ENCODE measurements at regions not wholly inside any gene's neighbourhood (a gene's known extent, or its start where the extent isn't known, plus 50 kb on each side); places are given as distances from the start of the nearest gene placed in this dataset.

- no peak for DNase-seq (ENCODE audit: low read depth in 2 of 3, low spot score in 2 of 3)
Observed at GRCh38 chr11:122285070-122285988, 169.3 kb upstream of the BLID start.

- no peak for DNase-seq (ENCODE audit: low read depth in 2 of 3, low spot score in 2 of 3)
Observed at GRCh38 chr11:122280870-122281269, 164.9 kb upstream of the BLID start.

GRCh38 chr11:122279194-122279593, 163.2 kb upstream of the BLID start:
- no peak for DNase-seq (ENCODE audit: low read depth in 2 of 3, low spot score in 2 of 3)

- DNase-seq (ENCODE audit: low read depth in 2 of 3, low spot score in 2 of 3): no peak
Observed at GRCh38 chr11:122277493-122277892, 161.5 kb upstream of the BLID start.

GRCh38 chr11:122276221-122276620, 160.2 kb upstream of the BLID start:
- DNase-seq (ENCODE audit: low read depth in 2 of 3, low spot score in 2 of 3): no peak

- no peak for DNase-seq (ENCODE audit: low read depth in 2 of 3, low spot score in 2 of 3)
Observed at GRCh38 chr11:122275508-122275907, 159.5 kb upstream of the BLID start.

- no peak for DNase-seq (ENCODE audit: low read depth in 2 of 3, low spot score in 2 of 3)
Observed at GRCh38 chr11:122273476-122274191, 157.6 kb upstream of the BLID start.

- DNase-seq (ENCODE audit: low read depth in 2 of 3, low spot score in 2 of 3): no peak
Observed at GRCh38 chr11:122271745-122272144, 155.7 kb upstream of the BLID start.

GRCh38 chr11:122271137-122271536, 155.1 kb upstream of the BLID start:
- DNase-seq (ENCODE audit: low read depth in 2 of 3, low spot score in 2 of 3): no peak

- no peak for DNase-seq (ENCODE audit: low read depth in 2 of 3, low spot score in 2 of 3)
Observed at GRCh38 chr11:122270535-122270934, 154.5 kb upstream of the BLID start.

GRCh38 chr11:122269824-122270223, 153.8 kb upstream of the BLID start:
- no peak for DNase-seq (ENCODE audit: low read depth in 2 of 3, low spot score in 2 of 3)

GRCh38 chr11:122268601-122269130, 152.7 kb upstream of the BLID start:
- no peak for DNase-seq (ENCODE audit: low read depth in 2 of 3, low spot score in 2 of 3)

- DNase-seq (ENCODE audit: low read depth in 2 of 3, low spot score in 2 of 3): peak in 2 of 3 donors; percentile 39 to 68
Observed at GRCh38 chr11:122267602-122268001, 151.6 kb upstream of the BLID start.

- DNase-seq (ENCODE audit: low read depth in 2 of 3, low spot score in 2 of 3): no peak
Observed at GRCh38 chr11:122265981-122266380, 150.0 kb upstream of the BLID start.

- no peak for DNase-seq (ENCODE audit: low read depth in 2 of 3, low spot score in 2 of 3)
Observed at GRCh38 chr11:122264121-122264520, 148.1 kb upstream of the BLID start.

- DNase-seq (ENCODE audit: low read depth in 2 of 3, low spot score in 2 of 3): no peak
Observed at GRCh38 chr11:122261546-122261945, 145.5 kb upstream of the BLID start.

- no peak for DNase-seq (ENCODE audit: low read depth in 2 of 3, low spot score in 2 of 3)
Observed at GRCh38 chr11:122259195-122259821, 143.3 kb upstream of the BLID start.

- peak in 1 of 3 donors; percentile 34 for DNase-seq (ENCODE audit: low read depth in 2 of 3, low spot score in 2 of 3)
Observed at GRCh38 chr11:122258446-122259194, 142.6 kb upstream of the BLID start.

GRCh38 chr11:122253589-122254231, 137.7 kb upstream of the BLID start:
- DNase-seq (ENCODE audit: low read depth in 2 of 3, low spot score in 2 of 3): peak in 2 of 3 donors; percentile 39 to 68

GRCh38 chr11:122248939-122249338, 132.9 kb upstream of the BLID start:
- DNase-seq (ENCODE audit: low read depth in 2 of 3, low spot score in 2 of 3): no peak

All from hematopoietic multipotent progenitor cell (in vitro differentiated cells).